D341Med (cell line): ENCODE measurements at regions not wholly inside any gene's neighbourhood (a gene's known extent, or its start where the extent isn't known, plus 50 kb on each side); places are given as distances from the start of the nearest gene placed in this dataset.

Experiments
- DNase-seq: peaks from one replicate; pipeline ENCODE4 v3.0.0; 2012; ENCODE audit warnings: low spot score

- DNase-seq: no peak
Observed at GRCh38 chr10:78566284-78567111, 502.3 kb upstream of the ZMIZ1 start.

- DNase-seq: no peak
Observed at GRCh38 chr10:78567680-78568455, 500.9 kb upstream of the ZMIZ1 start.

- no peak for DNase-seq
Observed at GRCh38 chr10:78568620-78569019, 500.1 kb upstream of the ZMIZ1 start.

- no peak for DNase-seq
Observed at GRCh38 chr10:78570633-78571235, 498.0 kb upstream of the ZMIZ1 start.

GRCh38 chr10:78571286-78571685 lies 497.5 kb upstream of the ZMIZ1 start:
- DNase-seq: no peak

GRCh38 chr10:78571891-78572290 lies 496.9 kb upstream of the ZMIZ1 start:
- DNase-seq: no peak

GRCh38 chr10:78572565-78572964 lies 496.2 kb upstream of the ZMIZ1 start:
- no peak for DNase-seq

- no peak for DNase-seq
Observed at GRCh38 chr10:78574547-78574946, 494.2 kb upstream of the ZMIZ1 start.

- DNase-seq: no peak
Observed at GRCh38 chr10:78575400-78575799, 493.4 kb upstream of the ZMIZ1 start.

GRCh38 chr10:78576276-78576675 lies 492.5 kb upstream of the ZMIZ1 start:
- no peak for DNase-seq

- no peak for DNase-seq
Observed at GRCh38 chr10:78577712-78578111, 491.1 kb upstream of the ZMIZ1 start.

- no peak for DNase-seq
Observed at GRCh38 chr10:78578929-78579328, 489.8 kb upstream of the ZMIZ1 start.

- peak; percentile 25 for DNase-seq
Observed at GRCh38 chr10:78579576-78579975, 489.2 kb upstream of the ZMIZ1 start.

GRCh38 chr10:78579995-78580394 lies 488.8 kb upstream of the ZMIZ1 start:
- peak; percentile 35 for DNase-seq

- no peak for DNase-seq
Observed at GRCh38 chr10:78581133-78581694, 487.6 kb upstream of the ZMIZ1 start.

GRCh38 chr10:78582540-78582939 lies 486.2 kb upstream of the ZMIZ1 start:
- no peak for DNase-seq

- no peak for DNase-seq
Observed at GRCh38 chr10:78584266-78584665, 484.5 kb upstream of the ZMIZ1 start.

- no peak for DNase-seq
Observed at GRCh38 chr10:78584681-78585080, 484.1 kb upstream of the ZMIZ1 start.

- no peak for DNase-seq
Observed at GRCh38 chr10:78585952-78586351, 482.8 kb upstream of the ZMIZ1 start.

GRCh38 chr10:78588194-78588811 lies 480.5 kb upstream of the ZMIZ1 start:
- no peak for DNase-seq

GRCh38 chr10:78589687-78590086 lies 479.1 kb upstream of the ZMIZ1 start:
- no peak for DNase-seq

GRCh38 chr10:78591066-78591465 lies 477.7 kb upstream of the ZMIZ1 start:
- no peak for DNase-seq
